H9 (cell line): ENCODE measurements at regions not wholly inside any gene's neighbourhood (a gene's known extent, or its start where the extent isn't known, plus 50 kb on each side); places are given as distances from the start of the nearest gene placed in this dataset.
"Not testable (repeated sequence)": the region's sequence is repeated elsewhere in the genome, so short reads cannot be mapped to it uniquely, and the experiment has no call there.

ENCODE experiments used
- DNase-seq: peaks from one replicate; pipeline ENCODE4 v3.0.0-alpha.2; 2017
- H2AFZ ChIP-seq: one replicate; pipeline ENCODE4 v1.6.1; 2013; ENCODE audit warnings: mild to moderate bottlenecking, low read length, control low read depth, moderate library complexity
- H2AK5ac ChIP-seq: 2 replicates; pipeline ENCODE4 v1.6.1; 2013; ENCODE audit warnings: low read length, control low read depth, mixed read lengths; ENCODE audit not compliant: insufficient read length
- H2BK120ac ChIP-seq: one replicate; pipeline ENCODE4 v1.6.1; 2013; ENCODE audit warnings: low read depth, mild to moderate bottlenecking, low read length, control low read depth, inconsistent platforms; ENCODE audit not compliant: poor library complexity, severe bottlenecking
- H2BK12ac ChIP-seq: 2 replicates; pipeline ENCODE4 v1.6.1; 2013; ENCODE audit warnings: low read length, control low read depth, mixed read lengths, low read depth; ENCODE audit not compliant: insufficient read length
- H2BK15ac ChIP-seq: 2 replicates; pipeline ENCODE4 v1.6.1; 2013; ENCODE audit warnings: low read depth, low read length, control low read depth
- H2BK20ac ChIP-seq: one replicate; pipeline ENCODE4 v1.6.1; 2013; ENCODE audit warnings: low read depth, mild to moderate bottlenecking, low read length, control low read depth, inconsistent platforms; ENCODE audit not compliant: poor library complexity, severe bottlenecking
- H2BK5ac ChIP-seq: 2 replicates; pipeline ENCODE4 v1.6.1; 2013; ENCODE audit warnings: low read length, control low read depth, mixed read lengths; ENCODE audit not compliant: insufficient read length
- H3K14ac ChIP-seq: 2 replicates; pipeline ENCODE4 v1.6.1; 2013; ENCODE audit warnings: low read length, control low read depth; ENCODE audit not compliant: insufficient read depth
- H3K18ac ChIP-seq: 2 replicates; pipeline ENCODE4 v1.6.1; 2013; ENCODE audit warnings: low read depth, mild to moderate bottlenecking, mixed read lengths, low read length, control low read depth; ENCODE audit not compliant: insufficient read length
- H3K23ac ChIP-seq: 2 replicates; pipeline ENCODE4 v1.6.1; 2013; ENCODE audit warnings: low read length, control low read depth, mixed read lengths, low read depth; ENCODE audit not compliant: insufficient read length
- H3K23me2 ChIP-seq: 2 replicates; pipeline ENCODE4 v1.6.1; 2013; ENCODE audit warnings: low read depth, mild to moderate bottlenecking, mixed read lengths, low read length, control low read depth; ENCODE audit not compliant: insufficient read length, poor library complexity, severe bottlenecking
- H3K27ac ChIP-seq: 2 replicates; pipeline ENCODE4 v1.5.1; 2013; ENCODE audit warnings: low read length, control low read depth, mixed read lengths, low read depth; ENCODE audit not compliant: insufficient read length
- H3K27me3 ChIP-seq: 2 replicates; pipeline ENCODE4 v1.6.1; 2013; ENCODE audit warnings: low read length, control low read depth, inconsistent platforms; ENCODE audit not compliant: insufficient read depth
- H3K4ac ChIP-seq: 2 replicates; pipeline ENCODE4 v1.6.1; 2013; ENCODE audit warnings: low read depth, mild to moderate bottlenecking, control low read depth, inconsistent platforms, low read length, moderate library complexity
- H3K4me1 ChIP-seq: 2 replicates; pipeline ENCODE4 v1.6.1; 2013; ENCODE audit warnings: low read length, control low read depth, inconsistent platforms; ENCODE audit not compliant: insufficient read depth
- H3K4me2 ChIP-seq: 2 replicates; pipeline ENCODE4 v1.6.1; 2013; ENCODE audit warnings: low read length, control low read depth, mixed read lengths; ENCODE audit not compliant: insufficient read length, insufficient read depth
- H3K56ac ChIP-seq: 2 replicates; pipeline ENCODE4 v1.6.1; 2013; ENCODE audit warnings: low read depth, mild to moderate bottlenecking, mixed read lengths, low read length, control low read depth; ENCODE audit not compliant: insufficient read length
- H3K79me1 ChIP-seq: 2 replicates; pipeline ENCODE4 v1.6.1; 2013; ENCODE audit warnings: low read depth, mild to moderate bottlenecking, moderate library complexity, low read length, control low read depth, inconsistent platforms; ENCODE audit not compliant: insufficient read depth, poor library complexity, severe bottlenecking
- H3K79me2 ChIP-seq: 2 replicates; pipeline ENCODE4 v1.6.1; 2013; ENCODE audit warnings: low read length, control low read depth, inconsistent platforms; ENCODE audit not compliant: insufficient read depth
- H3K9ac ChIP-seq: 2 replicates; pipeline ENCODE4 v1.6.1; 2013; ENCODE audit warnings: low read length, control low read depth, mixed read lengths; ENCODE audit not compliant: insufficient read length; ENCODE audit errors: extremely low read depth
- H3K9me3 ChIP-seq: one replicate; pipeline ENCODE4 v1.6.1; 2013; ENCODE audit warnings: low read depth, low read length, inconsistent platforms; ENCODE audit not compliant: control insufficient read depth
- H3T11ph ChIP-seq: one replicate; pipeline ENCODE4 v1.6.1; 2013; ENCODE audit warnings: mild to moderate bottlenecking, low read length, control low read depth, inconsistent platforms
- H4K20me1 ChIP-seq: one replicate; pipeline ENCODE4 v1.6.1; 2013; ENCODE audit not compliant: control insufficient read depth, insufficient read length, insufficient read depth
- H4K5ac ChIP-seq: 2 replicates; pipeline ENCODE4 v1.6.1; 2013; ENCODE audit warnings: low read depth, mild to moderate bottlenecking, mixed read lengths, low read length, control low read depth; ENCODE audit not compliant: insufficient read length
- H4K8ac ChIP-seq: replicated peaks from 2 replicates; pipeline ENCODE4 v1.6.1; 2013; ENCODE audit warnings: low read length, control low read depth, mixed read lengths, low read depth; ENCODE audit not compliant: insufficient read length
- H4K91ac ChIP-seq: 2 replicates; pipeline ENCODE4 v1.6.1; 2013; ENCODE audit warnings: low read depth, mild to moderate bottlenecking, moderate library complexity, mixed read lengths, low read length, control low read depth; ENCODE audit not compliant: insufficient read length
- H3K27ac Mint-ChIP-seq, 3 experiments: 2 replicates in 2 of 3; 3 replicates in 1 of 3; pipeline ENCODE4 v1.8.0; 2020 to 2021; ENCODE audit warnings: mixed read lengths in 3 of 3, mild to moderate bottlenecking in 1 of 3, moderate library complexity in 1 of 3
- H3K27me3 Mint-ChIP-seq: 2 replicates; pipeline ENCODE4 v1.8.0; 2021; ENCODE audit warnings: low read depth, mild to moderate bottlenecking, moderate library complexity, mixed read lengths
- H3K36me3 Mint-ChIP-seq, 3 experiments: 2 replicates in 2 of 3; 3 replicates in 1 of 3; pipeline ENCODE4 v1.8.0; 2020 to 2021; ENCODE audit warnings: low read depth in 3 of 3, mixed read lengths in 3 of 3; ENCODE audit not compliant: insufficient read depth in 1 of 3
- H3K4me1 Mint-ChIP-seq, 2 experiments: 2 replicates each; pipeline ENCODE4 v1.8.0; 2020; ENCODE audit warnings: mixed read lengths in 2 of 2
- H3K4me3 Mint-ChIP-seq, 2 experiments: 2 replicates in 1 of 2; 3 replicates in 1 of 2; pipeline ENCODE4 v1.8.0; 2020 to 2021; ENCODE audit warnings: mild to moderate bottlenecking in 2 of 2, mixed read lengths in 2 of 2, moderate library complexity in 1 of 2
- H3K9me3 Mint-ChIP-seq, 2 experiments: 2 replicates in 1 of 2; 3 replicates in 1 of 2; pipeline ENCODE4 v1.8.0; 2020; ENCODE audit warnings: mild to moderate bottlenecking in 2 of 2, mixed read lengths in 2 of 2, moderate library complexity in 1 of 2
- WGBS: extraction: QIAGEN DNeasy Blood & Tissue Kit; methylation state at CpG from one replicate; pipeline ENCODE4 v1.1.7; 2013; ENCODE audit warnings: missing lambda C conversion rate, low lambda C conversion rate, mixed read lengths; ENCODE audit not compliant: insufficient read length; ENCODE audit errors: extremely low coverage; 5-methylcytosine and 5-hydroxymethylcytosine counted together

DNA sequence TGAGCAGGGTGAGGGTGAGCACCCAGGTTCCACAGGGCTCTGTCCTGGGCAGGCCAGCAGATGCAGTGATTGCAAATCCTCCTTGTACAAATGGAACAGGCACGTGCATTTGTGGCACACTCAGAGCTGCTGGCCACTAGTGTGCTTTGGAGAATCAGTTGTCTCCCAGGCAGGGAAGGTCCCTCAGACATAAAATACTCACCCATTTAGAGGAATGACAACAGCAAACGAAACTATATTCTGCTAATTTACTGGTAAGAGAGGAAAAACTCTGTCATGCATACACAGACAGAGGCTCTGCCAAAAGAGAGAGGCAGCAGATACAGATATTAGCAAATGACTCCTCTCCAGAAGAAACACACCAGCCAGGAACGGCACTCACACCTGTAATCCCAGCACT lies 116.5 kb upstream of the PLGLB2 start:
- not testable (repeated sequence) for H2AFZ ChIP-seq, H3K4ac ChIP-seq, H3K9me3 Mint-ChIP-seq, H3K23ac ChIP-seq, H2BK120ac ChIP-seq, H3K27ac Mint-ChIP-seq, H3K4me2 ChIP-seq, H3K79me1 ChIP-seq, H3K36me3 Mint-ChIP-seq, H3K23me2 ChIP-seq, H4K5ac ChIP-seq, DNase-seq, H3K4me3 Mint-ChIP-seq, H3K14ac ChIP-seq, H2BK5ac ChIP-seq, H3K56ac ChIP-seq, H3K4me1 ChIP-seq, H3K27me3 Mint-ChIP-seq, H3K4me1 Mint-ChIP-seq, H2AK5ac ChIP-seq, H3K18ac ChIP-seq, H4K91ac ChIP-seq, H2BK12ac ChIP-seq, H2BK15ac ChIP-seq, H4K20me1 ChIP-seq, H3K27me3 ChIP-seq, H3K9ac ChIP-seq, H3T11ph ChIP-seq, H3K27ac ChIP-seq, H4K8ac ChIP-seq, H2BK20ac ChIP-seq, H3K79me2 ChIP-seq, H3K9me3 ChIP-seq
- WGBS = no CpG with 5 or more reads among the region's 3 CpGs

DNA sequence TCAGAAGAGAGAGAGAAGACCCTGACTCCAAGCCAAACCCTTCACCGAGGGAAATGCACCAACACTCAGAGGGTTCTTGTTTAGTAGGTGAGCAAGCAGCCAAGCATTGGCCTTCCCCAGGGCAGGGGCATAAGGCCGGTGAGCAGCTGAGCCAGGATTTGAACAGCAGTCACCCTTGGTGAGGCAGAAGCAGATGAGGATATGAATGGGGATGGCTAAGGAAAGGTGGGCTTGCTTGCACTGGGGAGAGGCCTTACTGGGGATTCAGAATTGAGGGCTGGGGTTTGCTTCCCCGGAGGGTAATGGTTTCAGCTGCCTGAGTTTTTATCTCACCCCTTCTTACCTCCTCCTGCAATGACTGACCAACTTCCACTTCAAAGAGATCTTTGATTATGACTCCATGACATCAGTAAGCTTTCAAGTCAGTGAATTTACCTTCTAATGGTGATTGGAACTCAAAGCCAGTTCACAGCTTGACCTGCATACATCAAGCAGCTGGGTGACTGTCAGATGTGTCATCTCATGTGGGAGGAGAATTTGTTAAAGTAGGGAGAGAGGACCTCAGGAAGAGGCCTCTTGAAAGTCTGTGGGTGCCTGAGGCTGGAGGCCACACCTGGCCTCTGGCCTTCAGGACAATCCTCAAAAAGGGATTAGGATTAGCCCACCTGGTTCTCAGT lies 114.5 kb upstream of the PLGLB2 start:
- not testable (repeated sequence) for DNase-seq, H3K4me2 ChIP-seq, H2BK5ac ChIP-seq

More for the DNA sequence above, 114.5 kb upstream of the PLGLB2 start:
- H3K79me2 ChIP-seq, H4K20me1 ChIP-seq, H3K79me1 ChIP-seq, H3K9ac ChIP-seq, H3K18ac ChIP-seq, H2BK12ac ChIP-seq, H3K14ac ChIP-seq, H4K91ac ChIP-seq, H3K9me3 Mint-ChIP-seq, H3K27ac ChIP-seq, H3K4ac ChIP-seq, H2BK20ac ChIP-seq, H3K9me3 ChIP-seq, H3K27ac Mint-ChIP-seq, H3K4me3 Mint-ChIP-seq, H3K27me3 Mint-ChIP-seq, H2BK120ac ChIP-seq, H3K23me2 ChIP-seq, H2AFZ ChIP-seq, H3K4me1 Mint-ChIP-seq, H3K36me3 Mint-ChIP-seq, H3K56ac ChIP-seq, H2BK15ac ChIP-seq, H3K4me1 ChIP-seq, H4K5ac ChIP-seq, H3T11ph ChIP-seq, H4K8ac ChIP-seq, H3K23ac ChIP-seq, H3K27me3 ChIP-seq, H2AK5ac ChIP-seq: not testable (repeated sequence)
- no CpG with 5 or more reads among the region's 3 CpGs for WGBS
